HEK293 (cell line): ENCODE measurements at regions not wholly inside any gene's neighbourhood (a gene's known extent, or its start where the extent isn't known, plus 50 kb on each side); places are given as distances from the start of the nearest gene placed in this dataset.

Experiments used
- CTCF ChIA-PET: fragments of 350-600 bp; formaldehyde crosslinking; extraction: SDS; loops from one replicate; lab custom pipeline; 2021; ENCODE audit warnings: antibody characterized with exemption; lab: Yijun Ruan, JAX
- POLR2A ChIA-PET: fragments of 300-600 bp; formaldehyde crosslinking; extraction: SDS; loops from one replicate; lab custom pipeline; 2020; ENCODE audit warnings: antibody characterized with exemption, inconsistent platforms; lab: Yijun Ruan, JAX
- H3K27ac ChIP-seq: fragments of 200-500 bp; sonication (Bioruptor generic); 2 replicates; pipeline ENCODE4 v1.5.1; 2014; ENCODE audit warnings: low read depth, low read length, control low read depth, inconsistent platforms; ENCODE audit errors: extremely low read depth
- H3K36me3 ChIP-seq, 2 experiments: fragments of 200-500 bp in 1 of 2; sonication (Bioruptor generic) in 1 of 2; 1 replicate in 1 of 2; 2 replicates in 1 of 2; pipeline ENCODE4 v1.5.1; 2014 to 2017; ENCODE audit warnings: inconsistent platforms in 2 of 2, low read length in 2 of 2; ENCODE audit not compliant: control insufficient read depth in 2 of 2, insufficient read depth in 1 of 2
- H3K4me1 ChIP-seq: fragments of 200-500 bp; sonication (Bioruptor generic); 2 replicates; pipeline ENCODE4 v1.5.1; 2014; ENCODE audit warnings: mild to moderate bottlenecking, low read length, inconsistent platforms; ENCODE audit not compliant: control insufficient read depth, insufficient read depth
- H3K4me3 ChIP-seq: 2 replicates; pipeline ENCODE4 v1.5.1; 2011; ENCODE audit warnings: low read depth, mild to moderate bottlenecking, control low read depth, low read length, moderate library complexity
- H3K9me3 ChIP-seq: fragments of 200-500 bp; sonication (Bioruptor generic); 2 replicates; pipeline ENCODE4 v1.5.1; 2014; ENCODE audit warnings: low read depth, low read length, inconsistent platforms; ENCODE audit not compliant: control insufficient read depth, insufficient read depth
- KLF1 ChIP-seq: fragments of 450-650 bp; formaldehyde crosslinking; IDR thresholded peaks from 2 replicates; pipeline ENCODE4 v1.5.1; 2016; ENCODE audit warnings: missing biosample characterization, missing genetic modification characterization
- WT1 ChIP-seq: fragments of 450-650 bp; formaldehyde crosslinking; IDR thresholded peaks from 2 replicates; pipeline ENCODE4 v1.5.1; 2016; ENCODE audit warnings: missing biosample characterization, missing genetic modification characterization
- ZBTB20 ChIP-seq: fragments of 450-650 bp; formaldehyde crosslinking; IDR thresholded peaks from 2 replicates; pipeline ENCODE4 v1.5.1; 2016; ENCODE audit warnings: missing biosample characterization, missing genetic modification characterization
- ZBTB21 ChIP-seq: fragments of 450-650 bp; formaldehyde crosslinking; IDR thresholded peaks from 2 replicates; pipeline ENCODE4 v1.5.1; 2017; ENCODE audit warnings: missing biosample characterization, missing genetic modification characterization
- ZIC2 ChIP-seq: fragments of 450-650 bp; formaldehyde crosslinking; IDR thresholded peaks from 2 replicates; pipeline ENCODE4 v1.5.1; 2016; ENCODE audit warnings: missing biosample characterization, missing genetic modification characterization
- ZNF132 ChIP-seq: fragments of 450-650 bp; formaldehyde crosslinking; IDR thresholded peaks from 2 replicates; pipeline ENCODE4 v1.5.1; 2017; ENCODE audit warnings: missing biosample characterization, missing genetic modification characterization, borderline replicate concordance
- ZNF202 ChIP-seq: fragments of 450-650 bp; formaldehyde crosslinking; IDR thresholded peaks from 2 replicates; pipeline ENCODE4 v1.5.1; 2016; ENCODE audit warnings: missing biosample characterization, missing genetic modification characterization, borderline replicate concordance
- ZNF221 ChIP-seq: fragments of 450-650 bp; formaldehyde crosslinking; IDR thresholded peaks from 2 replicates; pipeline ENCODE4 v1.5.1; 2017; ENCODE audit warnings: missing biosample characterization, missing genetic modification characterization, borderline replicate concordance
- ZNF24 ChIP-seq: fragments of 450-650 bp; formaldehyde crosslinking; IDR thresholded peaks from 2 replicates; pipeline ENCODE4 v1.5.1; 2016; ENCODE audit warnings: missing biosample characterization, missing genetic modification characterization
- ZNF266 ChIP-seq: fragments of 450-650 bp; formaldehyde crosslinking; IDR thresholded peaks from 2 replicates; pipeline ENCODE4 v1.5.1; 2016; ENCODE audit warnings: missing biosample characterization, missing genetic modification characterization, low read depth
- ZNF311 ChIP-seq: fragments of 450-650 bp; formaldehyde crosslinking; IDR thresholded peaks from 2 replicates; pipeline ENCODE4 v1.5.1; 2017; ENCODE audit warnings: missing biosample characterization, missing genetic modification characterization, borderline replicate concordance
- ZNF354C ChIP-seq: fragments of 450-650 bp; formaldehyde crosslinking; IDR thresholded peaks from 2 replicates; pipeline ENCODE4 v1.5.1; 2016; ENCODE audit warnings: missing biosample characterization, missing genetic modification characterization, low read depth, borderline replicate concordance
- ZNF544 ChIP-seq: fragments of 450-650 bp; formaldehyde crosslinking; IDR thresholded peaks from 2 replicates; pipeline ENCODE4 v1.5.0; 2017; ENCODE audit warnings: missing biosample characterization, missing genetic modification characterization
- ZNF585B ChIP-seq: fragments of 450-650 bp; formaldehyde crosslinking; IDR thresholded peaks from 2 replicates; pipeline ENCODE4 v1.5.1; 2016; ENCODE audit warnings: missing biosample characterization, missing genetic modification characterization
- TF ChIP-seq, protein P1 (sequence below): fragments of 450-650 bp; formaldehyde crosslinking; conservative IDR thresholded peaks from 2 replicates; pipeline ENCODE4 v1.5.1; 2016; ENCODE audit warnings: low read depth, missing biosample characterization, missing genetic modification characterization
- TF ChIP-seq, protein P2 (sequence below): IDR thresholded peaks from 2 replicates; pipeline ENCODE4 v1.6.1; 2011; ENCODE audit warnings: mild to moderate bottlenecking, low read depth, low read length, borderline replicate concordance
- TF ChIP-seq, protein P3 (sequence below): fragments of 450-650 bp; formaldehyde crosslinking; IDR thresholded peaks from 2 replicates; pipeline ENCODE4 v1.5.1; 2016; ENCODE audit warnings: missing biosample characterization, missing genetic modification characterization, borderline replicate concordance
- TF ChIP-seq, protein P4 (sequence below): fragments of 450-650 bp; formaldehyde crosslinking; IDR thresholded peaks from 2 replicates; pipeline ENCODE4 v1.5.1; 2016; ENCODE audit warnings: missing biosample characterization, missing genetic modification characterization

DNA sequence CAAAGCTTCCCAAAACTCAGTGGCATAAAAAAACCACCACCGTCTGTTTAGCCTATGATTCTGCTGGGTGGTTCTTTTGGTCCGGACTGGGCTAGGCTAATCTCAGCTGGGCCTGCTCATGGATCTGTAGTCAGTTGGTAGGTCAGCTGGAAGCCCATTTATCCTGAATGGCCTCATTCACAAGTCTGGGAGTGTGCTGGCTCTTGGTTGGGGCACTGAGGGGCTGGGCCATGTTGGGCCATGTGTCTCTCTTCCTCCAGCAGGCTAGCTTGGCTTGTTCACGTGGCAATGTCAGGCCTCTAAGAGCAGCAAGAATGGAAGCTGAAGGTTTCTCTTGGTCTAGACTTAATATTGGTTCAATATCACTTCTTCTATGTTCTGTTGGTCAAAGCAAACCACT, 95.7 kb upstream of the HS6ST1 start (continued):
- TF ChIP-seq, protein P1, sequence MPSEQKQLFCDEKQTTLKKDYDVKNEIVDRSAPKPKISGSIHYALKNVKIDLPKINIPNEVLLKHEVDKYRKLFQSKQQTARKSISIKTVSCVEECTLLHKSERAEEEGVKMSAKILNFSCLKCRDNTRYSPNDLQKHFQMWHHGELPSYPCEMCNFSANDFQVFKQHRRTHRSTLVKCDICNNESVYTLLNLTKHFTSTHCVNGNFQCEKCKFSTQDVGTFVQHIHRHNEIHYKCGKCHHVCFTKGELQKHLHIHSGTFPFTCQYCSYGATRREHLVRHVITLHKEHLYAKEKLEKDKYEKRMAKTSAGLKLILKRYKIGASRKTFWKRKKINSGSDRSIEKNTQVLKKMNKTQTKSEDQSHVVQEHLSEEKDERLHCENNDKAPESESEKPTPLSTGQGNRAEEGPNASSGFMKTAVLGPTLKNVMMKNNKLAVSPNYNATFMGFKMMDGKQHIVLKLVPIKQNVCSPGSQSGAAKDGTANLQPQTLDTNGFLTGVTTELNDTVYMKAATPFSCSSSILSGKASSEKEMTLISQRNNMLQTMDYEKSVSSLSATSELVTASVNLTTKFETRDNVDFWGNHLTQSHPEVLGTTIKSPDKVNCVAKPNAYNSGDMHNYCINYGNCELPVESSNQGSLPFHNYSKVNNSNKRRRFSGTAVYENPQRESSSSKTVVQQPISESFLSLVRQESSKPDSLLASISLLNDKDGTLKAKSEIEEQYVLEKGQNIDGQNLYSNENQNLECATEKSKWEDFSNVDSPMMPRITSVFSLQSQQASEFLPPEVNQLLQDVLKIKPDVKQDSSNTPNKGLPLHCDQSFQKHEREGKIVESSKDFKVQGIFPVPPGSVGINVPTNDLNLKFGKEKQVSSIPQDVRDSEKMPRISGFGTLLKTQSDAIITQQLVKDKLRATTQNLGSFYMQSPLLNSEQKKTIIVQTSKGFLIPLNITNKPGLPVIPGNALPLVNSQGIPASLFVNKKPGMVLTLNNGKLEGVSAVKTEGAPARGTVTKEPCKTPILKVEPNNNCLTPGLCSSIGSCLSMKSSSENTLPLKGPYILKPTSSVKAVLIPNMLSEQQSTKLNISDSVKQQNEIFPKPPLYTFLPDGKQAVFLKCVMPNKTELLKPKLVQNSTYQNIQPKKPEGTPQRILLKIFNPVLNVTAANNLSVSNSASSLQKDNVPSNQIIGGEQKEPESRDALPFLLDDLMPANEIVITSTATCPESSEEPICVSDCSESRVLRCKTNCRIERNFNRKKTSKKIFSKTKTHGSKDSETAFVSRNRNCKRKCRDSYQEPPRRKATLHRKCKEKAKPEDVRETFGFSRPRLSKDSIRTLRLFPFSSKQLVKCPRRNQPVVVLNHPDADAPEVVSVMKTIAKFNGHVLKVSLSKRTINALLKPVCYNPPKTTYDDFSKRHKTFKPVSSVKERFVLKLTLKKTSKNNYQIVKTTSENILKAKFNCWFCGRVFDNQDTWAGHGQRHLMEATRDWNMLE (tag by site-specific recombination): no peak
- TF ChIP-seq, protein P2, sequence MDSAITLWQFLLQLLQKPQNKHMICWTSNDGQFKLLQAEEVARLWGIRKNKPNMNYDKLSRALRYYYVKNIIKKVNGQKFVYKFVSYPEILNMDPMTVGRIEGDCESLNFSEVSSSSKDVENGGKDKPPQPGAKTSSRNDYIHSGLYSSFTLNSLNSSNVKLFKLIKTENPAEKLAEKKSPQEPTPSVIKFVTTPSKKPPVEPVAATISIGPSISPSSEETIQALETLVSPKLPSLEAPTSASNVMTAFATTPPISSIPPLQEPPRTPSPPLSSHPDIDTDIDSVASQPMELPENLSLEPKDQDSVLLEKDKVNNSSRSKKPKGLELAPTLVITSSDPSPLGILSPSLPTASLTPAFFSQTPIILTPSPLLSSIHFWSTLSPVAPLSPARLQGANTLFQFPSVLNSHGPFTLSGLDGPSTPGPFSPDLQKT: no peak
- TF ChIP-seq, all 188 proteins: peak for 0

DNA sequence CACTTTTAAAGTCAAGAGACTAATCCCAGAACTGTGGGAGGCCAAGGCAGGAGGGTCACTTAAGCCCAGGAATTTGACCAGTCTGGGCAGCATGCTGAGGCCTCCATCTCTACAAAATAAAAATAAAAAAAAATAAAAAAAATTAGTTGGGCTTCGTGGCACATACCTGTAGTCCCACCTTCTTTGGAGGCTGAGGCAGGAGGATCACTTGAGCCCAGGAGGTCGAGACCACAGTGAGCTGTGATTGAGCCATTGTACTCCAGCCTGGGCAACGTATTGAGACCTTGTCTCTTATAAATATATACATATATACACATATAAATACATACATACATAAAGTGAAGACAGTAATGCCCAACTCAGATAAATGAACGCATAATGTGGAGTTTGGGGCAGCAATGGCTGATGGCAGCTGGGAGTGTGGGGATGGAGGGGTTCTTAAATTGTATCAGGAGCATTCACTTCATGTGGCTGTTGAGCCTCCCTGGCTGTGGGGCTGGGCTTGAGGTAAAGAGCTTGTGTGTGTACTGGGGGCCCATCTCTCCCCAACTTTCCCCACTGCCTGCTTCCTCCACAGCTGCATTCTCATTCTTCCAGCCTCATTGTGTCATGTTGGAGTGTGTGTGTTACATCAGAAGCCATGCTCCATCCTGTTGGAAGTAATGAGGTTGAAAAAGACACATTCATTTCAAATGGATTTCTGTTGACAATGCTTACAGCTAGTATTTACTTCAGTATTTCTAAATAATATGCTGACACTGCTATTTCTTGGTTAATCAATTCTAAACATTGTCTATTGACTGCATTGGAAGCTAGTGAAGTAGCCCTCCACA, 96.5 kb upstream of the HS6ST1 start:
- ChIA-PET POLR2A (no interaction called here), CTCF (no interaction called here)
- Histone ChIP-seq H3K4me3 (no peak overlapping the region), H3K9me3 (no peaks in the 10 kb centered on the region), H3K36me3 (no peaks in the 10 kb centered on the region), H3K27ac (no peak overlapping the region)
- TF ChIP-seq ZBTB20 (no peak), ZNF266 (tag by site-specific recombination) (no peak)
- TF ChIP-seq, protein P3, sequence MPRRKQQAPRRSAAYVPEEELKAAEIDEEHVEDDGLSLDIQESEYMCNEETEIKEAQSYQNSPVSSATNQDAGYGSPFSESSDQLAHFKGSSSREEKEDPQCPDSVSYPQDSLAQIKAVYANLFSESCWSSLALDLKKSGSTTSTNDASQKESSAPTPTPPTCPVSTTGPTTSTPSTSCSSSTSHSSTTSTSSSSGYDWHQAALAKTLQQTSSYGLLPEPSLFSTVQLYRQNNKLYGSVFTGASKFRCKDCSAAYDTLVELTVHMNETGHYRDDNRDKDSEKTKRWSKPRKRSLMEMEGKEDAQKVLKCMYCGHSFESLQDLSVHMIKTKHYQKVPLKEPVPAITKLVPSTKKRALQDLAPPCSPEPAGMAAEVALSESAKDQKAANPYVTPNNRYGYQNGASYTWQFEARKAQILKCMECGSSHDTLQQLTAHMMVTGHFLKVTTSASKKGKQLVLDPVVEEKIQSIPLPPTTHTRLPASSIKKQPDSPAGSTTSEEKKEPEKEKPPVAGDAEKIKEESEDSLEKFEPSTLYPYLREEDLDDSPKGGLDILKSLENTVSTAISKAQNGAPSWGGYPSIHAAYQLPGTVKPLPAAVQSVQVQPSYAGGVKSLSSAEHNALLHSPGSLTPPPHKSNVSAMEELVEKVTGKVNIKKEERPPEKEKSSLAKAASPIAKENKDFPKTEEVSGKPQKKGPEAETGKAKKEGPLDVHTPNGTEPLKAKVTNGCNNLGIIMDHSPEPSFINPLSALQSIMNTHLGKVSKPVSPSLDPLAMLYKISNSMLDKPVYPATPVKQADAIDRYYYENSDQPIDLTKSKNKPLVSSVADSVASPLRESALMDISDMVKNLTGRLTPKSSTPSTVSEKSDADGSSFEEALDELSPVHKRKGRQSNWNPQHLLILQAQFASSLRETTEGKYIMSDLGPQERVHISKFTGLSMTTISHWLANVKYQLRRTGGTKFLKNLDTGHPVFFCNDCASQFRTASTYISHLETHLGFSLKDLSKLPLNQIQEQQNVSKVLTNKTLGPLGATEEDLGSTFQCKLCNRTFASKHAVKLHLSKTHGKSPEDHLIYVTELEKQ (tag by site-specific recombination): no peak
- TF ChIP-seq, all 188 proteins: peak for 0
- no peaks in the 10 kb centered on the region for H3K4me1 ChIP-seq

DNA sequence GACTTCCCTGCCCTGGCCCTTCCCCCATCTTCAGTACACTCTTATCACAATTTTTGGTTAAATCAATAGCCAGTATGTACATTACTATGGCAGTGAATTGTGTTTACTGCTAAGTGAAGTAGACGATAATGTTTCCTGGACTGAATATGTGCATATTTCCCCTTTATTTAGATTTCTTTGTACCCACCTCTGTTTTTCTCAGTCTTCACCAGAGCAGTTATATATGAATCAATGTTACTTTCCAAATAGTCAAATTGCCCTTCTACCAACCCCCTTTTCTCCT, 97.1 kb upstream of the HS6ST1 start:
- ChIA-PET CTCF (interaction anchor here (0.7 kb wide), 1 partner anchor 246 kb away, joined by 4 read pairs; no protein-coding TSS in a partner anchor), POLR2A (no interaction called here)
- Histone ChIP-seq H3K36me3 (no peaks in the 10 kb centered on the region), H3K4me1 (no peaks in the 10 kb centered on the region), H3K27ac (no peak overlapping the region), H3K4me3 (no peak overlapping the region), H3K9me3 (no peaks in the 10 kb centered on the region)
- TF ChIP-seq, protein P4, sequence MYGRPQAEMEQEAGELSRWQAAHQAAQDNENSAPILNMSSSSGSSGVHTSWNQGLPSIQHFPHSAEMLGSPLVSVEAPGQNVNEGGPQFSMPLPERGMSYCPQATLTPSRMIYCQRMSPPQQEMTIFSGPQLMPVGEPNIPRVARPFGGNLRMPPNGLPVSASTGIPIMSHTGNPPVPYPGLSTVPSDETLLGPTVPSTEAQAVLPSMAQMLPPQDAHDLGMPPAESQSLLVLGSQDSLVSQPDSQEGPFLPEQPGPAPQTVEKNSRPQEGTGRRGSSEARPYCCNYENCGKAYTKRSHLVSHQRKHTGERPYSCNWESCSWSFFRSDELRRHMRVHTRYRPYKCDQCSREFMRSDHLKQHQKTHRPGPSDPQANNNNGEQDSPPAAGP (tag by site-specific recombination): no peak
- no peak for TF ChIP-seq ZNF544 (tag by site-specific recombination)
- no peak for TF ChIP-seq WT1 (tag by site-specific recombination)
- no peak for TF ChIP-seq ZNF266 (tag by site-specific recombination)
- TF ChIP-seq ZNF202 (tag by site-specific recombination): no peak
- TF ChIP-seq ZNF354C: no peak
- TF ChIP-seq ZBTB21 (tag by site-specific recombination): no peak
- TF ChIP-seq ZNF221 (tag by site-specific recombination): no peak
- TF ChIP-seq KLF1 (tag by site-specific recombination): no peak
- TF ChIP-seq ZNF311 (tag by site-specific recombination): no peak
- TF ChIP-seq ZNF585B: no peak
- no peak for TF ChIP-seq ZNF132 (tag by site-specific recombination)
- no peak for TF ChIP-seq ZIC2 (tag by site-specific recombination)
- TF ChIP-seq ZNF24 (tag by site-specific recombination): no peak
